HepG2 (cell line): ENCODE measurements at regions not wholly inside any gene's neighbourhood (a gene's known extent, or its start where the extent isn't known, plus 50 kb on each side); places are given as distances from the start of the nearest gene placed in this dataset.

Experiments
- ATAC-seq: fragments of 200-7000 bp; cut with Tn5 transposase; 3 replicates; pipeline ENCODE4 v1.9.1; 2020; ENCODE audit warnings: mild to moderate bottlenecking, moderate library complexity
- BruUV-seq: library from RNA; stranded (reverse); fragments of 400-500 nt; replicated peaks from 2 replicates; lab custom pipeline; 2021; lab: Mats Ljungman, UMichigan
- CTCF ChIA-PET: fragments of 300-600 bp; formaldehyde crosslinking; extraction: SDS; loops from one replicate; lab custom pipeline; 2021; ENCODE audit warnings: low total read pairs, inconsistent platforms, low intra/inter-chr PET ratio; lab: Yijun Ruan, JAX
- POLR2A ChIA-PET: fragments of 350-600 bp; sonication (Branson Sonifier 250); formaldehyde crosslinking; loops from one replicate; lab custom pipeline; 2020; ENCODE audit warnings: antibody characterized with exemption, inconsistent platforms; lab: Yijun Ruan, JAX
- DNase-seq: peaks from one replicate; pipeline ENCODE4 v3.0.0-alpha.2; 2015; ENCODE audit warnings: low spot score
- FAIRE-seq: peaks from 3 replicates; lab custom pipeline; 2011; peaks lifted over from hg19 to GRCh38; lab: Jason Lieb, UNC
- H2AFZ ChIP-seq: one replicate; pipeline ENCODE4 v1.6.1; 2011; ENCODE audit warnings: low read length, inconsistent platforms
- H3K27ac ChIP-seq: fragments of 300-600 bp; 3 replicates; pipeline ENCODE4 v1.8.0; 2011; ENCODE audit warnings: mixed run types, mild to moderate bottlenecking, mixed read lengths, low read length, inconsistent platforms; ENCODE audit not compliant: insufficient read depth; ENCODE audit errors: extremely low read length
- H3K27me3 ChIP-seq, 2 experiments: fragments of 200-600 bp in 1 of 2; 2 replicates in 1 of 2; 3 replicates in 1 of 2; pipeline versions ENCODE4 v1.6.0 to v1.8.0; 2011; ENCODE audit warnings: low read length in 2 of 2, mild to moderate bottlenecking in 2 of 2, moderate library complexity in 2 of 2, inconsistent platforms in 1 of 2; ENCODE audit not compliant: insufficient read depth in 2 of 2, control insufficient read depth in 1 of 2
- H3K36me3 ChIP-seq, 2 experiments: fragments of 200-600 bp in 1 of 2; replicated peaks in 1 of 2; 2 replicates in 1 of 2; 3 replicates in 1 of 2; pipeline versions ENCODE4 v1.5.1 to v1.8.0; 2011; ENCODE audit warnings: low read length in 2 of 2, inconsistent platforms in 1 of 2; ENCODE audit not compliant: insufficient read depth in 2 of 2, control insufficient read depth in 1 of 2
- H3K4me1 ChIP-seq: 2 replicates; pipeline ENCODE4 v1.5.1; 2012; ENCODE audit warnings: low read length, inconsistent platforms; ENCODE audit not compliant: insufficient read depth
- H3K4me2 ChIP-seq: 2 replicates; pipeline ENCODE4 v1.6.0; 2011; ENCODE audit warnings: low read depth, low read length, inconsistent platforms
- H3K4me3 ChIP-seq, 3 experiments: fragments of 200-600 bp in 1 of 3; sonication (generic), shearing (Covaris generic) in 1 of 3; replicated peaks in 1 of 3; 2 replicates each; pipeline ENCODE4 v1.5.1; 2011 to 2016; ENCODE audit warnings: low read length in 3 of 3, inconsistent platforms in 2 of 3, low read depth in 2 of 3, mild to moderate bottlenecking in 2 of 3, control low read depth in 1 of 3, mixed read lengths in 1 of 3; ENCODE audit not compliant: insufficient read depth in 1 of 3
- H3K79me2 ChIP-seq: one replicate; pipeline ENCODE4 v1.6.1; 2011; ENCODE audit warnings: low read length, inconsistent platforms; ENCODE audit not compliant: insufficient read depth
- H3K9ac ChIP-seq: 2 replicates; pipeline ENCODE4 v1.6.0; 2011; ENCODE audit warnings: mild to moderate bottlenecking, low read depth, low read length, inconsistent platforms; ENCODE audit not compliant: insufficient read depth
- H3K9me3 ChIP-seq: 2 replicates; pipeline ENCODE4 v1.5.1; 2012; ENCODE audit warnings: mild to moderate bottlenecking, low read length
- H4K20me1 ChIP-seq: 2 replicates; pipeline ENCODE4 v1.6.0; 2011; ENCODE audit warnings: inconsistent platforms, mild to moderate bottlenecking, low read length, moderate library complexity; ENCODE audit not compliant: insufficient read depth
- AKAP8 ChIP-seq: sonication (generic); formaldehyde crosslinking; IDR thresholded peaks from 2 replicates; pipeline ENCODE4 v1.5.1; 2020; ENCODE audit warnings: mild to moderate bottlenecking, missing genetic modification reagents
- ARNT2 ChIP-seq: sonication (generic); formaldehyde crosslinking; IDR thresholded peaks from 2 replicates; pipeline ENCODE4 v1.8.0; 2022; ENCODE audit warnings: mild to moderate bottlenecking, low read depth, missing genetic modification reagents, moderate library complexity
- ASH2L ChIP-seq: fragments of 300-600, 200-600 bp; sonication (generic); IDR thresholded peaks from 2 replicates; pipeline ENCODE4 v1.7.0; 2017; ENCODE audit warnings: low read depth, mild to moderate bottlenecking, moderate library complexity, mixed read lengths, low read length; ENCODE audit not compliant: insufficient read length
- ATF1 ChIP-seq: IDR thresholded peaks from 2 replicates; pipeline ENCODE4 v1.6.1; 2016; ENCODE audit warnings: mild to moderate bottlenecking, control low read depth
- CC2D1A ChIP-seq: sonication (generic); formaldehyde crosslinking; IDR thresholded peaks from 2 replicates; pipeline ENCODE4 v1.8.1; 2023; ENCODE audit warnings: mild to moderate bottlenecking, missing genetic modification reagents
- CENPX ChIP-seq: sonication (generic); formaldehyde crosslinking; IDR thresholded peaks from 2 replicates; pipeline ENCODE4 v1.9.0; 2021; ENCODE audit warnings: mild to moderate bottlenecking, missing genetic modification reagents, moderate library complexity
- GTF2F1 ChIP-seq: fragments of 150-350 bp; IDR thresholded peaks from 2 replicates; pipeline ENCODE4 v1.6.1; 2014; ENCODE audit warnings: low read length
- RARG ChIP-seq: sonication (generic); formaldehyde crosslinking; IDR thresholded peaks from 2 replicates; pipeline ENCODE4 v1.4.0; 2020; ENCODE audit warnings: low read depth, mild to moderate bottlenecking, missing genetic modification reagents
- ZNF337 ChIP-seq: sonication (generic); formaldehyde crosslinking; IDR thresholded peaks from 2 replicates; pipeline ENCODE4 v1.5.1; 2020; ENCODE audit warnings: missing genetic modification reagents, low read depth, mild to moderate bottlenecking, borderline replicate concordance
- ZSCAN12 ChIP-seq: sonication (generic); formaldehyde crosslinking; IDR thresholded peaks from 2 replicates; pipeline ENCODE4 v1.9.0; 2021; ENCODE audit warnings: mild to moderate bottlenecking, missing genetic modification reagents
- ZSCAN9 ChIP-seq: IDR thresholded peaks from 2 replicates; pipeline ENCODE4 v1.6.1; 2016; ENCODE audit warnings: borderline replicate concordance
- WGBS: methylation state at CpG from one replicate; pipeline ENCODE4 v1.1.6; 2017; ENCODE audit warnings: low lambda C conversion rate; 5-methylcytosine and 5-hydroxymethylcytosine counted together
- in situ Hi-C: cut with HindIII; loops from 2 replicates; pipeline ENCODE4 v1.10.0; 2017; ENCODE audit warnings: low pct_unique_long_range_greater_than_20kb; ENCODE audit not compliant: extremely low pct_ligation_motif_present
- intact Hi-C: fragments of 100-400 bp; cut with micrococcal nuclease; formaldehyde crosslinking; loops from one replicate; pipeline ENCODE4 v1.10.0; 2022; ENCODE audit not compliant: unreplicated experiment
- TF ChIP-seq, protein P1 (sequence below): sonication (generic); formaldehyde crosslinking; IDR thresholded peaks from 2 replicates; pipeline ENCODE4 v1.4.0; 2020; ENCODE audit warnings: missing genetic modification reagents
- TF ChIP-seq, protein P2 (sequence below): sonication (generic); formaldehyde crosslinking; IDR thresholded peaks from 2 replicates; pipeline ENCODE4 v1.4.0; 2020; ENCODE audit warnings: missing genetic modification reagents
- TF ChIP-seq, protein P3 (sequence below): sonication (generic); formaldehyde crosslinking; IDR thresholded peaks from 2 replicates; pipeline ENCODE4 v1.4.0; 2020; ENCODE audit warnings: low read depth, mild to moderate bottlenecking, missing genetic modification reagents
- TF ChIP-seq, protein P4 (sequence below): sonication (generic); formaldehyde crosslinking; IDR thresholded peaks from 2 replicates; pipeline ENCODE4 v1.5.1; 2020; ENCODE audit warnings: missing genetic modification reagents, mild to moderate bottlenecking, borderline replicate concordance
- TF ChIP-seq, protein P5 (sequence below): sonication (generic); formaldehyde crosslinking; IDR thresholded peaks from 2 replicates; pipeline ENCODE4 v1.5.0; 2020; ENCODE audit warnings: missing genetic modification reagents

DNA sequence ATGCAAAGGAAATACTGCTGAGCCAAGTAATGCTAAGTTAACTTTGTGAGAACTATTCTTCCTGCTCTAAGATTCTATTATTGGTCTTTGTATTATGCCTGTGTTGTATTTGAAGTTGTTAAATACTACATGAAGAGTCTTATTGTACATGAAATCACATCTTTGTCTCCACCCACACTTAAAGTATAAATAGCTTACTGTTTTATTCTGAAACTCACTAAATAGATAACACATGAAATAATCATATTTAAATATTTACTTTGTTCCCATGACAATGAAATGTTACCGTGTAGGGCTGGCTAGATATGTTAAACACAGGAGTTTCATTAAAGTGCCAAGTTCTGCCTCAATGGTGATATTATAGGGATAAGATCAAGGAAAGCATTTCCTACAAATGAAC, 562.1 kb upstream of the ATXN8OS start:
- Histone ChIP-seq H4K20me1 (no peaks in the 10 kb centered on the region), H2AFZ (no peak overlapping the region), H3K27me3 (no peaks in the 10 kb centered on the region), H3K9ac (no peak overlapping the region), H3K9me3 (no peaks in the 10 kb centered on the region), H3K79me2 (no peaks in the 10 kb centered on the region), H3K27ac (no peak overlapping the region), H3K36me3 (no peaks in the 10 kb centered on the region), H3K4me1 (no peaks in the 10 kb centered on the region), H3K4me3 (no peak overlapping the region), H3K4me2 (no peak overlapping the region)
- BruUV-seq, result no TSS peak
- 0% methylated on average over 1 of the region's 1 CpG for WGBS
- intact Hi-C loops (no loop called here), in situ Hi-C loops (loop anchor here (10.0 to 25.0 kb wide), 3 partner anchors 309 to 1017 kb away; no protein-coding TSS in a partner anchor)
- no peak for FAIRE-seq
- TF ChIP-seq ATF1 (no peak), CENPX (CRISPR knock-in tag) (no peak), AKAP8 (CRISPR knock-in tag) (no peak), CC2D1A (no peak), ZSCAN9 (CRISPR knock-in tag) (no peak), GTF2F1 (no peak), ASH2L (no peak), ZNF337 (no peak), ARNT2 (CRISPR knock-in tag) (no peak), ZSCAN12 (CRISPR knock-in tag) (no peak), RARG (CRISPR knock-in tag) (no peak)
- TF ChIP-seq, protein P1, sequence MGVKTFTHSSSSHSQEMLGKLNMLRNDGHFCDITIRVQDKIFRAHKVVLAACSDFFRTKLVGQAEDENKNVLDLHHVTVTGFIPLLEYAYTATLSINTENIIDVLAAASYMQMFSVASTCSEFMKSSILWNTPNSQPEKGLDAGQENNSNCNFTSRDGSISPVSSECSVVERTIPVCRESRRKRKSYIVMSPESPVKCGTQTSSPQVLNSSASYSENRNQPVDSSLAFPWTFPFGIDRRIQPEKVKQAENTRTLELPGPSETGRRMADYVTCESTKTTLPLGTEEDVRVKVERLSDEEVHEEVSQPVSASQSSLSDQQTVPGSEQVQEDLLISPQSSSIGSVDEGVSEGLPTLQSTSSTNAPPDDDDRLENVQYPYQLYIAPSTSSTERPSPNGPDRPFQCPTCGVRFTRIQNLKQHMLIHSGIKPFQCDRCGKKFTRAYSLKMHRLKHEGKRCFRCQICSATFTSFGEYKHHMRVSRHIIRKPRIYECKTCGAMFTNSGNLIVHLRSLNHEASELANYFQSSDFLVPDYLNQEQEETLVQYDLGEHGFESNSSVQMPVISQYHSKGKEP (CRISPR knock-in tag), result no peak
- TF ChIP-seq, protein P2, sequence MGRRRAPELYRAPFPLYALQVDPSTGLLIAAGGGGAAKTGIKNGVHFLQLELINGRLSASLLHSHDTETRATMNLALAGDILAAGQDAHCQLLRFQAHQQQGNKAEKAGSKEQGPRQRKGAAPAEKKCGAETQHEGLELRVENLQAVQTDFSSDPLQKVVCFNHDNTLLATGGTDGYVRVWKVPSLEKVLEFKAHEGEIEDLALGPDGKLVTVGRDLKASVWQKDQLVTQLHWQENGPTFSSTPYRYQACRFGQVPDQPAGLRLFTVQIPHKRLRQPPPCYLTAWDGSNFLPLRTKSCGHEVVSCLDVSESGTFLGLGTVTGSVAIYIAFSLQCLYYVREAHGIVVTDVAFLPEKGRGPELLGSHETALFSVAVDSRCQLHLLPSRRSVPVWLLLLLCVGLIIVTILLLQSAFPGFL, result no peak
- TF ChIP-seq, protein P3, sequence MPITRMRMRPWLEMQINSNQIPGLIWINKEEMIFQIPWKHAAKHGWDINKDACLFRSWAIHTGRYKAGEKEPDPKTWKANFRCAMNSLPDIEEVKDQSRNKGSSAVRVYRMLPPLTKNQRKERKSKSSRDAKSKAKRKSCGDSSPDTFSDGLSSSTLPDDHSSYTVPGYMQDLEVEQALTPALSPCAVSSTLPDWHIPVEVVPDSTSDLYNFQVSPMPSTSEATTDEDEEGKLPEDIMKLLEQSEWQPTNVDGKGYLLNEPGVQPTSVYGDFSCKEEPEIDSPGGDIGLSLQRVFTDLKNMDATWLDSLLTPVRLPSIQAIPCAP (CRISPR knock-in tag), result no peak
- TF ChIP-seq, protein P4, sequence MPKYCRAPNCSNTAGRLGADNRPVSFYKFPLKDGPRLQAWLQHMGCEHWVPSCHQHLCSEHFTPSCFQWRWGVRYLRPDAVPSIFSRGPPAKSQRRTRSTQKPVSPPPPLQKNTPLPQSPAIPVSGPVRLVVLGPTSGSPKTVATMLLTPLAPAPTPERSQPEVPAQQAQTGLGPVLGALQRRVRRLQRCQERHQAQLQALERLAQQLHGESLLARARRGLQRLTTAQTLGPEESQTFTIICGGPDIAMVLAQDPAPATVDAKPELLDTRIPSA, result no peak
- TF ChIP-seq, protein P5, sequence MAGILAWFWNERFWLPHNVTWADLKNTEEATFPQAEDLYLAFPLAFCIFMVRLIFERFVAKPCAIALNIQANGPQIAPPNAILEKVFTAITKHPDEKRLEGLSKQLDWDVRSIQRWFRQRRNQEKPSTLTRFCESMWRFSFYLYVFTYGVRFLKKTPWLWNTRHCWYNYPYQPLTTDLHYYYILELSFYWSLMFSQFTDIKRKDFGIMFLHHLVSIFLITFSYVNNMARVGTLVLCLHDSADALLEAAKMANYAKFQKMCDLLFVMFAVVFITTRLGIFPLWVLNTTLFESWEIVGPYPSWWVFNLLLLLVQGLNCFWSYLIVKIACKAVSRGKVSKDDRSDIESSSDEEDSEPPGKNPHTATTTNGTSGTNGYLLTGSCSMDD, result no peak
- DNase-seq, result no peak
- no peak for ATAC-seq
- CTCF ChIA-PET, result no interaction called here
- POLR2A ChIA-PET, result no interaction called here
